ENCODE measurements at regions not wholly inside any gene's neighbourhood (a gene's known extent, or its start where the extent isn't known, plus 50 kb on each side); places are given as distances from the start of the nearest gene placed in this dataset.

DNA sequence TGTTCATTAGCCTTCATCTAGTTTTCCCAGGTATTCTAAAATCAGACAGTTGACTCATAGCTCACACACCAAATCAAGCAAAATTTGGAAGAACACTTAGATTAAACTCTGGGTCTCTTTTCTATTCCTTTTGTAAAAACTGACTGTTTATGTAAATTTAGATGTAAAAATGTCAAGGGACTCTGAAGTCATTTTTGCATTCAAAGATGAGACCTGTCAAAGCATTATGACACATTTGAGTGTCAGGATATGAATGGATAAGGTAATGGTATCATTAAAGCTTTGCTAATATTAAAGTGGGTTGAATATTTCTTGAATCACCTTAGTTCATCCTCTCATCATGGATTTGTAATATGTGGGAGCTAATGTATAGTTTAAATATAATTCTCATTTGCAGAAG is 348.1 kb upstream of the NRXN1 start:
- Histone ChIP-seq H3K36me3 (ENCODE audit: insufficient read depth, low read depth, low read length) (no peaks in the 10 kb centered on the region), H3K9ac (ENCODE audit: low read depth, low read length) (no peak overlapping the region), H3K4me3 (ENCODE audit: low read length) (no peak overlapping the region), H3K9me3 (ENCODE audit: insufficient read depth, low read depth, low read length) (peaks cover 11% of the 10 kb centered on the region; the same call in 1 of the 2 replicates), H3K27me3 (ENCODE audit: insufficient read depth, low read length) (no peaks in the 10 kb centered on the region), H3K27ac (ENCODE audit: low read length) (no peak overlapping the region), H3K4me1 (ENCODE audit: insufficient read depth, low read length) (no peaks in the 10 kb centered on the region)

DNA sequence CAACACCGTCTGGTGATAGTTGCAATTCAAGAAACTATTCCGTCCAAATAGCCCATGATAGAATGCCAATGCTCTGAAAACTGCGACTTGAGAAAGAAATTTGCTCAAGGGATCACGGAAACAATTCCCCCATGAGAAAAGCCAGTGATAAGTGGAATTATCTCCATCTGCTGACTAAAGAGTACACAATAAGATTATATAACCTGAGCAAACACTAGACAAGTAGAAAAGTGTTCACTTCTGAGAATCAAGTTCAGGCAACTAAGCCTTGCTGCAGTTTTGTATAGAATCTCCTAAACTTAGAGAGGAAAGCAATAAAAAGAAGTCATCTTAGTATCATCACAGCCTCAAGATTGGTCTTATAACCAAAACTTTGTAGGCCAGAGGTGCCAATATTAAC is 336.3 kb upstream of the NRXN1 start:
- H3K27me3 ChIP-seq (ENCODE audit: insufficient read depth, low read length): no peaks in the 10 kb centered on the region
- H3K9me3 ChIP-seq (ENCODE audit: insufficient read depth, low read depth, low read length): no peaks in the 10 kb centered on the region
- H3K27ac ChIP-seq (ENCODE audit: low read length): no peak overlapping the region
- no peak overlapping the region for H3K9ac ChIP-seq (ENCODE audit: low read depth, low read length)
- no peaks in the 10 kb centered on the region for H3K4me1 ChIP-seq (ENCODE audit: insufficient read depth, low read length)
- H3K36me3 ChIP-seq (ENCODE audit: insufficient read depth, low read depth, low read length): no peaks in the 10 kb centered on the region
- H3K4me3 ChIP-seq (ENCODE audit: low read length): no peak overlapping the region

DNA sequence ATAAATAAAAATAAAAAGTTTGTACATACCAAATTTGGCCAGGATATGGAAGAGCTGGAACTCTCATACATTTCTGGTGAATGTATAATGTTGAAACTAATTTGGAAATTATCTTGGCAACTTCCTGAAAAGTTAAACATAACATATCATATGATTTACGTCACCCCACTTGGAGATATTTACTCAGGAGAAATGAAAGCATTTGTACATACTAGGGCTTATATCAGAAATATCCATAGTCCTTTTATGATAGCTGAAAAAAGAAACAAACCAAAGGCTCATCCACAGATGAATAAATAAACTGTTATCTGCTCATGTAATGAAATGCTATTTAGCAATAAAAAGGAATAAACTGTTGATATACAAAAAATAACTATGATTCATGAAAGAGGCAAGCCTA is 318.2 kb upstream of the NRXN1 start:
- no peaks in the 10 kb centered on the region for H3K4me1 ChIP-seq (ENCODE audit: insufficient read depth, low read length)
- no peaks in the 10 kb centered on the region for H3K36me3 ChIP-seq (ENCODE audit: insufficient read depth, low read depth, low read length)
- H3K4me3 ChIP-seq (ENCODE audit: low read length): no peak overlapping the region
- no peaks in the 10 kb centered on the region for H3K9me3 ChIP-seq (ENCODE audit: insufficient read depth, low read depth, low read length)
- H3K27me3 ChIP-seq (ENCODE audit: insufficient read depth, low read length): no peaks in the 10 kb centered on the region
- no peak overlapping the region for H3K9ac ChIP-seq (ENCODE audit: low read depth, low read length)
- H3K27ac ChIP-seq (ENCODE audit: low read length): no peak overlapping the region

DNA sequence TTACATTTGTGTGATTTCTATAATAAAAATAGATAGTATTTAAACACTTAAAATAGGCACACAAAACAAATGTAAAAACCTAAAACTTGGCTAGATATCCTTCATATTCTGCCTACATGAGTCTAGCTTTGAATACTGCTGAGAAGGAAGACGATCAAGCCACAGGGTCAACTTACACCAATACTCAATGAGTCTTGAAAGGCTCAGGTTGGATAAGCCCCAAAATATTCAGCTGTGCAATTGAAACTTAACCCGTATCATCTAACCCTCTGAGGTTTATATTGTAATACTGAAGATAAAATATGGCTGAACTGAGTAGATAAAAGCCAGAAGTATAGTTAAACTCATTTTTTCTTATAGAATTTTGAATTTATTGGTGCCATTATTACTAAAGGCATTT is 313.0 kb upstream of the NRXN1 start:
- Histone ChIP-seq H3K27me3 (ENCODE audit: insufficient read depth, low read length) (no peaks in the 10 kb centered on the region), H3K9ac (ENCODE audit: low read depth, low read length) (no peak overlapping the region), H3K4me1 (ENCODE audit: insufficient read depth, low read length) (no peaks in the 10 kb centered on the region), H3K27ac (ENCODE audit: low read length) (no peak overlapping the region), H3K36me3 (ENCODE audit: insufficient read depth, low read depth, low read length) (no peaks in the 10 kb centered on the region), H3K9me3 (ENCODE audit: insufficient read depth, low read depth, low read length) (no peaks in the 10 kb centered on the region), H3K4me3 (ENCODE audit: low read length) (no peak overlapping the region)

DNA sequence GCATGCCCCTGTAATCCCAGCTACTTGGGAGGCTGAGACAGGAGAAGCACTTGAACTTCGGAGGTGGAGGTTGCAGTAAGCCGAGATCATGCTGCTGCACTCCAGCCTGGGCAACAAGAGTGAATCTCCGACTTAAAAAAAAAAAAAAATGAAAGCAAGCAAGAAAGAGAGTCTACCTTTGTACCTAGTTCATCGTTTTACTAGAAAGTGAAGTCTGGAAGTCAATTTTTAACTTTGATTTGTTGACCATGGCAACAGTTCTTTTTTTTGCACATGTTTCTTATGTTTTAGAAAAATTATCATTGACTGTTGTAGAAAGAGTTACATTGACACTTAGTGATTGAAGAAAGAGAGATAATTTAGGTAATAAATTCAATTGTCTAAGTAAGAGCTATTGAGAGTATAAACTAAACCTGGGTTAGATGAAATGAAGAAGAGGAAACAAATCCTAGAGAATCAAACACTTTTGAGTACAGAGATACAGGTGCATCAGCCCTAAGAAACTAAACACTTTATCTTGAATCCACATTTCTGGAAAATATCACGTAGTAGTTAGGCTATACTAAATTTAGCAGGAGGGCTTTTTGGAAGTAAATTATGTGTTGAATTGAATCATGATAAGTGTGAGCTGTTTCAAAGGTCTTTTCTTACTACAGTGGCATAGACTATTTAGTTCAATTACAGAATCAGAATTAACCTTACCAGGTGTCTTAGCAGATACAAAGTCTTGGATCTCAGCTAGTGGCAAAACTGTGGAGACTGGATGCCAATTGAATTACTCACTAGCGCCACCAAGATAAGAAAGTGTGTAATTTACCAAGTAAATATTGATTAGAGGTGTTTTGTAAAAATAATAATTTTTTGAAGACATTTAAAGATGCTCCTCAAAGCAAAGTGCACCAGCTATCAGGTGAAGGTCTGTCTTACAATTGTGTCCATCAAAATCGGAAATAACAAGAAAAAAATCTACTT is 303.4 kb upstream of the NRXN1 start:
- H3K4me1 ChIP-seq (ENCODE audit: insufficient read depth, low read length): no peaks in the 10 kb centered on the region
- no peaks in the 10 kb centered on the region for H3K36me3 ChIP-seq (ENCODE audit: insufficient read depth, low read depth, low read length)
- H3K27me3 ChIP-seq (ENCODE audit: insufficient read depth, low read length): no peaks in the 10 kb centered on the region
- no peaks in the 10 kb centered on the region for H3K9me3 ChIP-seq (ENCODE audit: insufficient read depth, low read depth, low read length)
- no peak overlapping the region for H3K9ac ChIP-seq (ENCODE audit: low read depth, low read length)
- no peak overlapping the region for H3K4me3 ChIP-seq (ENCODE audit: low read length)
- H3K27ac ChIP-seq (ENCODE audit: low read length): no peak overlapping the region

DNA sequence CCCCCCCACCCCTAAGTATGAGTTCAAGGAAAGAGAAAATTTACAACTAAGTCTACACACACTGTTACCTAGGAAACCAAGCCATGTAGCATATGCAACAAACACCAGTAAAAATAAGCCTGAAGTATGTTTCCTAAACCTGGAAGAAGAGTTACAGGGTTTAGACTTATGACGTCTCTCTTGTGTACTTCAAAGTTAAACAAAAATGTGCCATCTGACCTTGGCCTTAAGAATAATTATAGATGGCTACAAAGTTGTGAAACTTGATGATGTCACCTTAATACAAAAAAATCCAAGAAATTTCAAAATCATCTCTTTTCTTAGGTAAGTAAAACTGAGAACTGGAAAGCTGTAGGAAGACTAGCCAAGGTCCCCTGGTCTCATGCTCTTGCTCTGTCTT is 297.6 kb upstream of the NRXN1 start:
- H3K4me1 ChIP-seq (ENCODE audit: insufficient read depth, low read length): no peaks in the 10 kb centered on the region
- no peaks in the 10 kb centered on the region for H3K27me3 ChIP-seq (ENCODE audit: insufficient read depth, low read length)
- H3K27ac ChIP-seq (ENCODE audit: low read length): no peak overlapping the region
- no peaks in the 10 kb centered on the region for H3K36me3 ChIP-seq (ENCODE audit: insufficient read depth, low read depth, low read length)
- no peaks in the 10 kb centered on the region for H3K9me3 ChIP-seq (ENCODE audit: insufficient read depth, low read depth, low read length)
- H3K9ac ChIP-seq (ENCODE audit: low read depth, low read length): no peak overlapping the region
- no peak overlapping the region for H3K4me3 ChIP-seq (ENCODE audit: low read length)

DNA sequence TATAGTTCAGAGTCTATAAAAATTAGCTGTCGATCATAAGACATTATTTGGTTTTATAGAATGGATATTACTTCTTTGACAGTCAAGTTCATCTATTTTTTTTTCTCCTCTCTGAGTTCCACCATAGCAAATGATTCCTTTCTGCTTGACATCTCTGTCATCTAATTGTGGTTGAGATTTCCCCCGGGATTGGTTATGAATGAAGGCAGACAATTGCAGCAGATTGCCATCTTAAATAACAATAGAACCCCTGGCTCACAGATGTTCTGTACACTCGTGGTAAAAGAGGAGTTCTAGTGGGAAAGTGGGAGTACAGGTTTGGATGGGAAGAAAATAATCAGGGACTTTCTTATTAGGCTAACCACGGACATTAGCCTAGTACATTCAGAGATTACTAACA is 292.1 kb upstream of the NRXN1 start:
- Histone ChIP-seq H3K4me1 (ENCODE audit: insufficient read depth, low read length) (no peaks in the 10 kb centered on the region), H3K36me3 (ENCODE audit: insufficient read depth, low read depth, low read length) (no peaks in the 10 kb centered on the region), H3K27me3 (ENCODE audit: insufficient read depth, low read length) (no peaks in the 10 kb centered on the region), H3K27ac (ENCODE audit: low read length) (no peak overlapping the region), H3K4me3 (ENCODE audit: low read length) (no peak overlapping the region), H3K9me3 (ENCODE audit: insufficient read depth, low read depth, low read length) (peaks cover under 1% of the 10 kb centered on the region; the same call in 1 of the 2 replicates), H3K9ac (ENCODE audit: low read depth, low read length) (no peak overlapping the region)

DNA sequence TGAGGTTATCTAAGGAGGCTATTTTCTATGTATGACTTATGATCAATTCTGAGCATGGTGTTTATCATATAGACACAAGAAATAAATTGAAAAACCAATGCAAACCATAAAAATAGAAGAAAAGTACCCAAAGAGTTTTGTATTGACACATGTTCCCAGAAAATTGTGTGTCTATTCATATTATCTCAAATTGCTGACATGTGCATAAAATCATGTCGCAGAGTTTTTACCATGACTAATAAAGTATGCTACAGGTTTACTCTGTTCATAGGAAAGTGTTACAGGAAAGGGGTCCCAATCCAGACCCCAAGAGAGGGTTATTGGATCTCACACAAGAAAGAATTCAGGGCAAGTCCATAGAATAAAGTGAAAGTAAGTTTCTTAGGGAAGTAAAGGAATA is 290.7 kb upstream of the NRXN1 start:
- Histone ChIP-seq H3K27ac (ENCODE audit: low read length) (no peak overlapping the region), H3K9ac (ENCODE audit: low read depth, low read length) (no peak overlapping the region), H3K36me3 (ENCODE audit: insufficient read depth, low read depth, low read length) (no peaks in the 10 kb centered on the region), H3K9me3 (ENCODE audit: insufficient read depth, low read depth, low read length) (peaks cover 10% of the 10 kb centered on the region), H3K4me1 (ENCODE audit: insufficient read depth, low read length) (no peaks in the 10 kb centered on the region), H3K27me3 (ENCODE audit: insufficient read depth, low read length) (no peaks in the 10 kb centered on the region), H3K4me3 (ENCODE audit: low read length) (no peak overlapping the region)

DNA sequence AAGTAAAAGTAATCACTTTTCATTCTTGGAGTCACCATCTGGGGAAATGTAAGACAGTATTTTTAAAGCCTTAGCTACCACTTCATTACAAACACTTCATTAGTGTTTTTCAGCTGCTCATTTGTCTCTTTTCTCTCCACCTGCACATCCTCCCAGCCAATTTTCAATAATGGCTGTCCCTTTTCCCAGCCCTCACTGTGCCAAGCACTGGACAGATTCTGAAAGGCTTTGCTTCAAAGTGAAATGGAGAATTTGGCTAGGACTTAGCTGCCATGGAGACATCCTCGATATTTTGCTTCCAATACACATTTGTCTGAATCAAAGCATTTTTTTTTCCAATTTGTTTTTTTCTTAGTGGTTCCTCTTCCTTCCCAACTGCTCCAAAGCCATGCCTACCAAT is 272.4 kb upstream of the NRXN1 start:
- no peak overlapping the region for H3K4me3 ChIP-seq (ENCODE audit: low read length)
- no peaks in the 10 kb centered on the region for H3K27me3 ChIP-seq (ENCODE audit: insufficient read depth, low read length)
- no peaks in the 10 kb centered on the region for H3K36me3 ChIP-seq (ENCODE audit: insufficient read depth, low read depth, low read length)
- no peaks in the 10 kb centered on the region for H3K9me3 ChIP-seq (ENCODE audit: insufficient read depth, low read depth, low read length)
- no peak overlapping the region for H3K27ac ChIP-seq (ENCODE audit: low read length)
- H3K9ac ChIP-seq (ENCODE audit: low read depth, low read length): no peak overlapping the region
- no peaks in the 10 kb centered on the region for H3K4me1 ChIP-seq (ENCODE audit: insufficient read depth, low read length)

DNA sequence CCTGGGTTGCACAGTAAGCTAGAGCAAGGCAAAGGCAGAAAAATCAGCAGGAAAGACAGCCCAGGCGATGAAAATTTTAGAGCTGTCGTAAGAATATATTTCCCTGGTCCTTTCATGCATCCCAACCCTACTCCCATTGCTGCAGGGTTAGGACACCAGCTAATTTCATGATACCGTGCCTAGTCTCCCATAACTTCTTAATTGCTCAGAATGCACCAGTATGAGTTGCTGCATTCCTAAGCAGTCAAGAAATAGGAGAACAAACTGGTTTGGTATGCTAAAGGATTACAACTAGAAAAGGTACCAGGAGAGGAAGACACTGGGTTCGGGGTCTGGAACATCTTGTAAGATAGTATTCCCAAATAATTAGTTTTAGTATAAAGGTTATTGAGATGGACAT is 269.4 kb upstream of the NRXN1 start:
- no peak overlapping the region for H3K4me3 ChIP-seq (ENCODE audit: low read length)
- H3K27me3 ChIP-seq (ENCODE audit: insufficient read depth, low read length): no peaks in the 10 kb centered on the region

DNA sequence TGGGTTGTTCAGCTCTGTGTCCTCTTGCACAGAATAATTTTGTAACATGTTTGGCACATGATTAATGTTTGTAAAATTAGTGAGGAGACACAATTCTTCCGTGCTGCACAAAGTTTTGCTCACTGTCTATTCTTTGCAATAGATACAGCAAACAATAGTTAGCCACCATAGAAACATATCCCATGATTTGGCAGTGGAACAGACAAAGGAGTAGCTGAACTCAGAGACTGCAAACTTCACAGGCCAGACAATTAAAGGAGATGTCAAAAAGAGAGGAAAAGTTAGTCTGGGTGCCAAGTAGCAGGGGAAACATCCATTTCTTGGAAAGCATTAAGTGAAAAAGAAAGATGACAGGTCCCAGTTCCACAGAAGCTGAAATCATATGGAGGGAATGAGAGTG is 267.4 kb upstream of the NRXN1 start:
- no peak overlapping the region for H3K27ac ChIP-seq (ENCODE audit: low read length)
- H3K4me3 ChIP-seq (ENCODE audit: low read length): no peak overlapping the region
- H3K9ac ChIP-seq (ENCODE audit: low read depth, low read length): no peak overlapping the region
- no peaks in the 10 kb centered on the region for H3K36me3 ChIP-seq (ENCODE audit: insufficient read depth, low read depth, low read length)
- no peaks in the 10 kb centered on the region for H3K9me3 ChIP-seq (ENCODE audit: insufficient read depth, low read depth, low read length)
- H3K27me3 ChIP-seq (ENCODE audit: insufficient read depth, low read length): no peaks in the 10 kb centered on the region
- H3K4me1 ChIP-seq (ENCODE audit: insufficient read depth, low read length): no peaks in the 10 kb centered on the region

More for the DNA sequence above, 269.4 kb upstream of the NRXN1 start:
- H3K27ac ChIP-seq (ENCODE audit: low read length): no peak overlapping the region
- H3K9me3 ChIP-seq (ENCODE audit: insufficient read depth, low read depth, low read length): no peaks in the 10 kb centered on the region
- H3K4me1 ChIP-seq (ENCODE audit: insufficient read depth, low read length): no peaks in the 10 kb centered on the region
- no peaks in the 10 kb centered on the region for H3K36me3 ChIP-seq (ENCODE audit: insufficient read depth, low read depth, low read length)
- H3K9ac ChIP-seq (ENCODE audit: low read depth, low read length): no peak overlapping the region

DNA sequence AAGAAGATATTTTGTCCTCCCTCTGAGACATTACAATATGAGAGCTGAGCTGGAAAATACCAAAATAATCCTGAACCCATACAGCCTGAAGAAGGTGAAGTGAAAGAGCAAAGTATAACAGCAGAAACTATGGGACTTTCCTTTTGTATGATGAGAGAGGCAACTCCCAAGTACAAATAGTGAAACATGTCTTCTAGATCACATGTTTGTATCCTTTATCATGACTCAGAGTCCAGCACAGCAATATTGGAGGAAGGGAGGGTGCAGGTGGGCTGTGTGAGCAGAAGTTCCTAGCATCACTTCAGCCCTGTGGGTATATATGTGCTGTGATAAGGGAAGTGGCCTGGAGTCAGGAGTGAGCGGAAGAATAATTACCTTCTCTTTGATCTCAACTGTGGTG is 265.6 kb upstream of the NRXN1 start:
- no peak overlapping the region for H3K4me3 ChIP-seq (ENCODE audit: low read length)
- no peak overlapping the region for H3K27ac ChIP-seq (ENCODE audit: low read length)
- peaks cover 6% of the 10 kb centered on the region; the same call in 1 of the 2 replicates for H3K4me1 ChIP-seq (ENCODE audit: insufficient read depth, low read length)
- H3K9me3 ChIP-seq (ENCODE audit: insufficient read depth, low read depth, low read length): no peaks in the 10 kb centered on the region
- no peaks in the 10 kb centered on the region for H3K36me3 ChIP-seq (ENCODE audit: insufficient read depth, low read depth, low read length)
- H3K27me3 ChIP-seq (ENCODE audit: insufficient read depth, low read length): no peaks in the 10 kb centered on the region
- H3K9ac ChIP-seq (ENCODE audit: low read depth, low read length): no peak overlapping the region
